IgD-negative memory B cell (primary cell): ENCODE measurements at regions not wholly inside any gene's neighbourhood (a gene's known extent, or its start where the extent isn't known, plus 50 kb on each side); places are given as distances from the start of the nearest gene placed in this dataset.
A peak's percentile ranks its signal among the peaks of the same experiment; 100 is the strongest.

Experiments
- H3K27ac Mint-ChIP-seq, 3 donors: one replicate each; pipeline ENCODE4 v1.8.0; 2020 to 2022; ENCODE audit warnings: mild to moderate bottlenecking in 3 of 3, mixed read lengths in 3 of 3, moderate library complexity in 1 of 3
- H3K27me3 Mint-ChIP-seq: one replicate; pipeline ENCODE4 v1.8.0; 2021; ENCODE audit warnings: mixed read lengths
- H3K36me3 Mint-ChIP-seq: one replicate; pipeline ENCODE4 v1.8.0; 2020; ENCODE audit warnings: mild to moderate bottlenecking, mixed read lengths
- H3K4me1 Mint-ChIP-seq, 3 donors: one replicate each; pipeline ENCODE4 v1.8.0; 2020 to 2022; ENCODE audit warnings: mixed read lengths in 3 of 3, mild to moderate bottlenecking in 1 of 3
- H3K4me3 Mint-ChIP-seq, 4 donors: one replicate each; pipeline ENCODE4 v1.8.0; 2020 to 2022; ENCODE audit warnings: mild to moderate bottlenecking in 4 of 4, mixed read lengths in 4 of 4, moderate library complexity in 3 of 4
- H3K9me3 Mint-ChIP-seq, 3 donors: one replicate each; pipeline ENCODE4 v1.8.0; 2020 to 2021; ENCODE audit warnings: mixed read lengths in 3 of 3, mild to moderate bottlenecking in 1 of 3

GRCh38 chr1:187631381-187631675, 802.6 kb downstream of the PLA2G4A start:
- no peak overlapping the region for H3K4me3 Mint-ChIP-seq
- peaks cover 0 to 6% (median 5%) of the 10 kb centered on the region in 3 donors for H3K9me3 Mint-ChIP-seq
- no peak overlapping the region for H3K27ac Mint-ChIP-seq
- H3K27me3 Mint-ChIP-seq: no peaks in the 10 kb centered on the region
- H3K36me3 Mint-ChIP-seq: no peaks in the 10 kb centered on the region
- no peaks in the 10 kb centered on the region for H3K4me1 Mint-ChIP-seq

GRCh38 chr1:187631984-187632383, 803.2 kb downstream of the PLA2G4A start:
- peak overlapping the region in 1 of 4 donors; percentile 70 for H3K4me3 Mint-ChIP-seq
- no peaks in the 10 kb centered on the region for H3K36me3 Mint-ChIP-seq
- H3K4me1 Mint-ChIP-seq: no peaks in the 10 kb centered on the region
- peaks cover 2 to 6% (median 5%) of the 10 kb centered on the region in 3 donors for H3K9me3 Mint-ChIP-seq
- no peaks in the 10 kb centered on the region for H3K27me3 Mint-ChIP-seq
- H3K27ac Mint-ChIP-seq: no peak overlapping the region

- H3K9me3 Mint-ChIP-seq: peaks cover 9 to 14% (median 10%) of the 10 kb centered on the region in 3 donors
Observed at GRCh38 chr1:187634940-187635339, 806.2 kb downstream of the PLA2G4A start.

GRCh38 chr1:187638733-187639434, 810.1 kb downstream of the PLA2G4A start:
- Mint-ChIP-seq H3K4me1 (peaks cover 0 to 1% (median 0%) of the 10 kb centered on the region in 3 donors), H3K27me3 (no peaks in the 10 kb centered on the region), H3K36me3 (no peaks in the 10 kb centered on the region), H3K9me3 (peaks cover 5 to 17% (median 7%) of the 10 kb centered on the region in 3 donors), H3K4me3 (no peak overlapping the region), H3K27ac (no peak overlapping the region)

More at GRCh38 chr1:187634940-187635339, 806.2 kb downstream of the PLA2G4A start:
- Mint-ChIP-seq H3K4me3 (no peak overlapping the region), H3K27ac (no peak overlapping the region), H3K36me3 (no peaks in the 10 kb centered on the region), H3K27me3 (no peaks in the 10 kb centered on the region), H3K4me1 (peaks cover 0 to 1% (median 0%) of the 10 kb centered on the region in 3 donors)

GRCh38 chr1:187641015-187641414, 812.3 kb downstream of the PLA2G4A start:
- H3K36me3 Mint-ChIP-seq: no peaks in the 10 kb centered on the region
- no peaks in the 10 kb centered on the region for H3K27me3 Mint-ChIP-seq
- peaks cover 4 to 17% (median 5%) of the 10 kb centered on the region in 3 donors for H3K9me3 Mint-ChIP-seq
- no peak overlapping the region for H3K4me3 Mint-ChIP-seq
- no peak overlapping the region for H3K27ac Mint-ChIP-seq
- H3K4me1 Mint-ChIP-seq: peaks cover 0 to 1% (median 0%) of the 10 kb centered on the region in 3 donors

- H3K27me3 Mint-ChIP-seq: no peaks in the 10 kb centered on the region
- H3K9me3 Mint-ChIP-seq: peaks cover 4 to 17% (median 5%) of the 10 kb centered on the region in 3 donors
- no peak overlapping the region for H3K27ac Mint-ChIP-seq
- H3K4me3 Mint-ChIP-seq: no peak overlapping the region
- H3K4me1 Mint-ChIP-seq: peaks cover 0 to 1% (median 0%) of the 10 kb centered on the region in 3 donors
- no peaks in the 10 kb centered on the region for H3K36me3 Mint-ChIP-seq
Observed at GRCh38 chr1:187641463-187641862, 812.7 kb downstream of the PLA2G4A start.

- no peaks in the 10 kb centered on the region for H3K36me3 Mint-ChIP-seq
- no peaks in the 10 kb centered on the region for H3K27me3 Mint-ChIP-seq
- H3K9me3 Mint-ChIP-seq: peaks cover 5 to 16% (median 6%) of the 10 kb centered on the region in 3 donors
Observed at GRCh38 chr1:187641907-187642306, 813.2 kb downstream of the PLA2G4A start.

GRCh38 chr1:187645651-187646050, 816.9 kb downstream of the PLA2G4A start:
- Mint-ChIP-seq H3K36me3 (no peaks in the 10 kb centered on the region), H3K27ac (no peak overlapping the region), H3K27me3 (no peaks in the 10 kb centered on the region), H3K9me3 (peaks cover 0 to 6% (median 0%) of the 10 kb centered on the region in 3 donors), H3K4me3 (no peak overlapping the region), H3K4me1 (no peaks in the 10 kb centered on the region)

More at GRCh38 chr1:187641907-187642306, 813.2 kb downstream of the PLA2G4A start:
- H3K4me1 Mint-ChIP-seq: peaks cover 0 to 1% (median 0%) of the 10 kb centered on the region in 3 donors
- H3K4me3 Mint-ChIP-seq: no peak overlapping the region
- H3K27ac Mint-ChIP-seq: no peak overlapping the region

- Mint-ChIP-seq H3K27me3 (no peaks in the 10 kb centered on the region), H3K9me3 (peaks cover 0 to 6% (median 0%) of the 10 kb centered on the region in 3 donors), H3K27ac (no peak overlapping the region), H3K36me3 (no peaks in the 10 kb centered on the region), H3K4me3 (no peak overlapping the region), H3K4me1 (no peaks in the 10 kb centered on the region)
Observed at GRCh38 chr1:187646536-187647107, 817.9 kb downstream of the PLA2G4A start.

GRCh38 chr1:187648091-187648490, 819.3 kb downstream of the PLA2G4A start:
- Mint-ChIP-seq H3K4me1 (no peaks in the 10 kb centered on the region), H3K27me3 (no peaks in the 10 kb centered on the region), H3K4me3 (no peak overlapping the region), H3K36me3 (no peaks in the 10 kb centered on the region), H3K27ac (no peak overlapping the region), H3K9me3 (peaks cover 0 to 6% (median 0%) of the 10 kb centered on the region in 3 donors)

GRCh38 chr1:187654635-187655034, 825.9 kb downstream of the PLA2G4A start:
- Mint-ChIP-seq H3K4me3 (no peak overlapping the region), H3K9me3 (peaks cover 0 to 3% (median 0%) of the 10 kb centered on the region in 3 donors), H3K27me3 (no peaks in the 10 kb centered on the region), H3K4me1 (no peaks in the 10 kb centered on the region), H3K27ac (no peak overlapping the region), H3K36me3 (no peaks in the 10 kb centered on the region)

- Mint-ChIP-seq H3K27ac (no peak overlapping the region), H3K27me3 (no peaks in the 10 kb centered on the region), H3K4me3 (no peak overlapping the region), H3K4me1 (no peaks in the 10 kb centered on the region), H3K36me3 (peaks cover under 1% of the 10 kb centered on the region), H3K9me3 (peaks cover 0 to 3% (median 0%) of the 10 kb centered on the region in 3 donors)
Observed at GRCh38 chr1:187655104-187655503, 826.4 kb downstream of the PLA2G4A start.

- Mint-ChIP-seq H3K27me3 (no peaks in the 10 kb centered on the region), H3K27ac (no peak overlapping the region), H3K9me3 (peaks cover 0 to 9% (median 0%) of the 10 kb centered on the region in 3 donors), H3K36me3 (no peaks in the 10 kb centered on the region), H3K4me1 (no peaks in the 10 kb centered on the region), H3K4me3 (no peak overlapping the region)
Observed at GRCh38 chr1:187665483-187665882, 836.7 kb downstream of the PLA2G4A start.

- no peaks in the 10 kb centered on the region for H3K4me1 Mint-ChIP-seq
- H3K4me3 Mint-ChIP-seq: no peak overlapping the region
- H3K27ac Mint-ChIP-seq: no peak overlapping the region
- H3K27me3 Mint-ChIP-seq: no peaks in the 10 kb centered on the region
- no peaks in the 10 kb centered on the region for H3K36me3 Mint-ChIP-seq
- no peaks in the 10 kb centered on the region for H3K9me3 Mint-ChIP-seq
Observed at GRCh38 chr1:187680823-187681222, 852.1 kb downstream of the PLA2G4A start.

GRCh38 chr1:187682112-187682511, 853.4 kb downstream of the PLA2G4A start:
- Mint-ChIP-seq H3K9me3 (no peaks in the 10 kb centered on the region), H3K4me1 (no peaks in the 10 kb centered on the region), H3K4me3 (no peak overlapping the region), H3K36me3 (no peaks in the 10 kb centered on the region), H3K27me3 (no peaks in the 10 kb centered on the region), H3K27ac (no peak overlapping the region)

GRCh38 chr1:187685333-187685732, 856.6 kb downstream of the PLA2G4A start:
- H3K27ac Mint-ChIP-seq: no peak overlapping the region
- no peaks in the 10 kb centered on the region for H3K27me3 Mint-ChIP-seq
- no peak overlapping the region for H3K4me3 Mint-ChIP-seq
- peaks cover 0 to 5% (median 0%) of the 10 kb centered on the region in 3 donors for H3K9me3 Mint-ChIP-seq
- H3K36me3 Mint-ChIP-seq: no peaks in the 10 kb centered on the region
- peaks cover 0 to 1% (median 0%) of the 10 kb centered on the region in 3 donors for H3K4me1 Mint-ChIP-seq
